ENCODE measurements at regions not wholly inside any gene's neighbourhood (a gene's known extent, or its start where the extent isn't known, plus 50 kb on each side); places are given as distances from the start of the nearest gene placed in this dataset.

DNA sequence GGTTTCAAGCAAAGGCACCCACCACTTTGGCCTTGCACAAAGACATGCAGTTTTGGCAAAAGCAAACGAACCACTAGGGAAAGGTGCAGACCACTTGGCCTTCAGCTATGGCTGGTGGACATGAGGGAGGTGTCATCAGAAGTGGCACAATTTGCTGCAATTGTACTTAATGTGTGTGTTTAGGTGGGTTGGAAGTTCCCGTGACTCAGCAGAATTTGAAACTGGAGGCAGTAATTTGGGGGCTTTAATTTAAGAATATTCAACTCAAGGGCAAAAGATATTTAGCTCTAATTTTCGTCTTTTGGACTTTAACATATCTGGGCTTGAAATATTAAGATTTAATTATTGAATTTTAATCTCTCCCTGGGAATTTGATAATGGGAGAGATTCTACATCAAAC, 115.6 kb upstream of the NOCT start:
- no peak for DNase-seq (ENCODE audit: extremely low read depth in 1 of 11, low read depth in 9 of 11, low spot score in 4 of 11)

DNA sequence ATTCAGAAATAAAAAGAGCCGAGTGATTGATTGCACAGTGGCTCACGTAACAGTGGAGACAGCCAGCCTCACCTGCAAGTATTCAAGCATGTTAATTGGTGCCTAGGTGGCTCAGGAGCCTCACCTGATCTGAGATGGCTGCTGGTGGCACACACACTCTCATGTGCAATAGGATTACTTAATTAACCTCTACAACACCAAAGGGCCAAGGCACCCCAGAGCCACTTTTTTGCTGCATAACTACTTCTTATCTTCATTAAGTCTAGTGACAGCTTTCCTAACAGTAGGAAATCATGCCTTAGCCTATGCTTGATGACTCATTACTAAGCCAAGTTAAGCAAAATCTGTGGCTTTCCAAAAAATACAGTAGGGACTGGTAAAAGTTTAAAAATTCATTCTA, 117.3 kb upstream of the NOCT start:
- no peak for DNase-seq (ENCODE audit: extremely low read depth in 1 of 11, low read depth in 9 of 11, low spot score in 4 of 11)

DNA sequence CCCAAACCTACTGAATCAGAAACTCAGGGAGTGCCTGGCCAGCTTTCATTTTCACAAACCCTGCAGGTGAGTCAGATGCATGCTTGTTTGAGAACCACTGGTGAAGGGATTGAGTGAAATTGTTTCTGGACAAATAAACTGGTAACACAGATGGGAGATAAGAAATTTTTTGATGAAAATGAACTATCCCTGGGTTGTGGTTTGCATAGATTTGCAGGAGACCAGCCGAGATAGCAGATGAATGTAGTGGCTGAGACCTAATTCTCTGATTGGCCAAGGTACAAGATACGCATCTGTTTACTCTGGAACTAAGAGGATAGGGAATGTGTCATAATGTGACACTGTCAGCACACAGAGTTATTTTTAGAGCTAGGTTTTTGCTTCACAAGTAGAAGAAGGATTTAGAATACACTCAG, 117.8 kb upstream of the NOCT start:
- no peak for DNase-seq (ENCODE audit: extremely low read depth in 1 of 11, low read depth in 9 of 11, low spot score in 4 of 11)

DNA sequence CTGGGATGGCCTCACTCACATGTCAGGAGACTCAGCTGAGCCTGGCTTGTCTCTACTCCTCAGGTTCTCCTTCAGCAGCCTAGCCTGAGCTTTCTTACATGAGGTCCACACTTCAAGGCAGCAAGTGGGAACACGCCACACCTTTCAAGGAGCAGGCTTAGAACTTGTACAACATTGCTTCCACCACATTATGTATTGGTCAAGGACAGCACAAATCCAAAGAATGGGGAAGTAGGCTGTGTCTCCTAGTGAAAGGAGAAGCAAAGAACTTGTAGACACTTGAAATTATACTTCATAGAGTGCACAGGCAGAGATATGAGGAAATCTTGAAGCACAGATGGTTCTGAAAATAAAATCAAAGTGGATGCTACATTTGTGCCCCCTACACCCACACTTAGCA, 120.9 kb upstream of the NOCT start:
- DNase-seq (ENCODE audit: extremely low read depth in 1 of 11, low read depth in 9 of 11, low spot score in 4 of 11), result no peak

DNA sequence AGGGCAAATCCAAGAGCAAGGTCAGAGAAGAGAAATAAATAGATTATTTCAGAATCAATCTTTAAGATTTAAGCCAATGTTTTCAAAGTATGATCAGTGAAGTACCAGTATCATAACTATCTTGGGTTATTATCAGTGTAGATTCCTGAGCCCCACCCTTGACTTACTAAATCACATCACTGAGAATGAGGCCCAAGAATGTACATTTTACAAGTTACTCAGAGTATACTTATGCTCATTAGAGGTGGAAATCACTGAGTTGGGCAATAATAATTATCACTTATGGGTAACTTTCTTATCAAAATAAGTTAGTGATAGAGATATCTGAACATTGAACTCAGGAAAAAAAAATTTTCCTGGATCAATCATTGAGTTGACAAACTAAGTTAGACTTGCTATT, 121.6 kb upstream of the NOCT start:
- no peak for DNase-seq (ENCODE audit: extremely low read depth in 1 of 11, low read depth in 9 of 11, low spot score in 4 of 11)

DNA sequence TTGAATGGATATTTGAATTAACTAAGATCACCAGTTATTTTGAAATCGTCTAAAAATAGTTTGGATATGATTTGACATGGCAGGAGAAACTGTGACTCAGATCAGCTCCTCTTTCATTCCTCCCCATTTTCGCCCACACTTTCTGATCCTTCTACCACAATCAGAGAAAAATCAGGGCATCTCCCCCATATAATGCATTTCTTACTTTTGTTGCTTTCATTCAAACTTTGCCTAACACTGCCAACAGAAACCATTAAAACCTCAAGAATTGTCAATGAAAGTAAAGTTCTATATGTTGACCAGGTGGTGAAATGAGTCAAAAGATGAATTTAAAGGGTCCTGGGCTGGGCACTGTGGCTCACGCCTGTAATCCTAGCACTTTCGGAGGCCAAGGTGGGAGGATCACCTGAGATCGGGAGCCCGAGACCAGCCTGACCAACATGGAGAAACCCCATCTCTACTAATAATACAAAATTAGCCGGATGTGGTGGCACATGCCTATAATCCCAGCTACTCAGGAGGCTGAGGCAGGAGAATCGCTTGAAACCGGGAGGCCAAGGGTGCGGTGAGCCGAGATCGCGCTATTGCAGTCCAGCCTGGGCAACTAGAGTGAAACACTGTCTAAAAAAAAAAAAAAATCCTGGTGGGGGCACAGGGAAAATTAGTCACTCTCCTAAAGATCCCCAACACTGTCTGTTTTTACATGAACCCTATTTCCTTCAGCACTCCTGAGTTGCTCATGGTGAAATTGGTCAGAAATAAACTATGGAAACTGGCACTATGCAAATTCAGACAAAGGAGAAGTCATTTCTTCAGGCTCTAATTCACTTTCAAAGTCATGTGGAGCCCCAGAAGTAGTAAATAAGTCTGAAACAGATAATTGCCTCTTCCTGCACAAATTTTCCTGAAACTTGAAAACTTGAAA, 122.8 kb upstream of the NOCT start:
- DNase-seq (ENCODE audit: extremely low read depth in 1 of 11, low read depth in 9 of 11, low spot score in 4 of 11), result no peak

DNA sequence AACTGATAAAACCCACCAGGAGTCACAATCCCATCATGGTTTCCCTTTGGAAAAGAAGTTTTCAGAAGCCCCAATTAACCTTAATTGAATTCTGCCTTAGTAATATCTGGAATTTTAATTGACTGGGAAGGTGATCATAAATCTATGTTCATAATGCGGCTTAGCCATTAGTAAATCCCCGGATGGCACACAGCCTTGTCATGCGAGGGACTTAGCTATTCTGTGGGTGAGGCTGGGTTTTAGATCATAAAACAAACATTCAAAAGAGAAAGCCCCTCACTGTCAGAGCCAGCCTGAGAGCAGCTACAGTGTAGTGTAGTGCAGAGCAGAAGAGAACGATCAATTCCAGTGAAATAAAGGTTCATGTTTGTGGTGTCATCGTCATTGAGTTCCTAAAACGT, 124.0 kb upstream of the NOCT start:
- no peak for DNase-seq (ENCODE audit: extremely low read depth in 1 of 11, low read depth in 9 of 11, low spot score in 4 of 11)

DNA sequence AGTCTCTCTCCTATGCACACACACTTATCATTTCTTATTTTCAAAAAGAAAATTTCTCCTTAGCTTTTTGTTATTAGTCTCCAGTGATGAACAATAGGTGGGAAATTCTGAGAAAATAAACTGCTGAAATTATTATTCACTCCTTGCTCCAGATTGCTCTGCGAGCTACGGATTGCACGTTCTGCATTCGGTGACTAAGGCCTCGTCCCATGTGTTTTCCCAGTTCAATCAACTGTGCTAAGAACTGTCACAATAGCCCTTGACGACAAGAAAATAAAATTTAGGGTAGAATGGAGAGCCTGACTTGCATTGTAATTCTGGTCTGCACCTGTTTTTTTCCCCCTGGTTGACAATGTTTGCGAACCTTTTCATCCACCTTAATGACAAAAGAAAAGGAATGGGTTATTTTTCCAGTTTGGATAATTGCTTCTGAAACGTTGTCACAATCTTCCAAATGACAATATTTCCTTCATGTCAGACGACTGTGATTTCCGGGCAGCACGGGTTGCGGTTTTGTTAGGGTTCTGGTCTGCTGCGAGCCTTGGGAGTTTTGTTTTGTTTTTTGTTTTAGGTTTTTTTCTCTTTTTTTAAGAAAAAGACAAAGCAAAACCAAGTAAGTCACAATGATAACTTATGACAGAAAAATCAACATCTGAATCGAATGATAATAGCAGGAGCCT, 124.5 kb upstream of the NOCT start:
- DNase-seq (ENCODE audit: extremely low read depth in 1 of 11, low read depth in 9 of 11, low spot score in 4 of 11), result no peak

DNA sequence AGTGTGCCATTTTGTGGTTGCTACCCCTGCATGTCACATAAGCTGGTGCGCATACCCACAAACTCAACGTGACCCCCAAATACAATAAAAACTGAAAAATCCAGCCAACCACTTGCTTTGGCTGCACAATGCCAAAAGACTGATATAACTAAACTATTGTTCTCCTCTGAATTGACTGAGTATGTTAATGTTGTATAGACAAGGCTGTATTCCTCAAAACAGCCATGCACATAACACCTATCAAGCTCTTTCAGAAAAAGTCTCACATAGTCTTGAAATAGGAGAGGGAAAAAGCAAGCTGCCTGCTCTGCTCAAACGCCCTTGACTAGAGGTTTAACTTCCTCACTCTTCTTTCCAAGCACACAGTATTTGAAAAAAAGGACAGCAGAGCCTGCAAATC, 126.4 kb upstream of the NOCT start:
- no peak for DNase-seq (ENCODE audit: extremely low read depth in 1 of 11, low read depth in 9 of 11, low spot score in 4 of 11)

DNA sequence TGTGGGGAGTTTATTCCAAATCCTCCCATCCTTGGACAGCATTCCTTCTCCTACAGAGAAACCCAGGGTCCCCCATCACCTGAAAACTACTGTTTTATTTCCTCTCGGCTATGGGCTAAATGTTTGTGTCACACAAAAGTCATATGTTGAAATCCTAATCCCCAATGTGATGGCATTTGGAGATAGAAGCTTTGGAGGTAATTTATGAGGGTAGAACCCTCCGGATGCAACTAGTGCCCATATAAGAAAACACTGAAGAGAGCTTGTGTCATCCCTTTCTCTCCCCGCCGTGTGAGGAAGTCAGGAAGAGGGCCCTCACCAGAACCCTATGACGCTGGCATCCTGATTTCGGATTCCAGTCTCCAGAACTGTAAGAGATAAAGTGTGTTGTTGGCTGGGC, 127.8 kb upstream of the NOCT start:
- no peak for DNase-seq (ENCODE audit: extremely low read depth in 1 of 11, low read depth in 9 of 11, low spot score in 4 of 11)

DNA sequence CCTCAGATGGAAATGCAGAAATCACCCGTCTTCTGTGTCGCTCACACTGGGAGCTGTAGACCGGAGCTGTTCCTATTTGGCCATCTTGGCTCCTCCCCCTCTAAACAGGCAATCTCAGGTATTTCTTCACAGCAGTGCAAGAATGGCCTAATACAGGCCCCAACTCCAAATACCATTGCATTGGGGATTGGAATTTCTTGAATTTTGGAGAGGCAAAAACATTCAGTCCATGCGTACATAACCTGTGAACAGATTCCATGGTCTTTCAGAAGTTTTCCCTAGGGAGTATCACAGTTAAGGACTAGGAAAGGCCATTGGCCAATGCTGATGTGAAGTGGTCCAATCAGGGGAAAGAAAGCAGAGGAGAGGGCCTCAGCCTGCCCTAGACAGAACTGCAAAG, 128.2 kb upstream of the NOCT start:
- DNase-seq (ENCODE audit: extremely low read depth in 1 of 11, low read depth in 9 of 11, low spot score in 4 of 11), result no peak

DNA sequence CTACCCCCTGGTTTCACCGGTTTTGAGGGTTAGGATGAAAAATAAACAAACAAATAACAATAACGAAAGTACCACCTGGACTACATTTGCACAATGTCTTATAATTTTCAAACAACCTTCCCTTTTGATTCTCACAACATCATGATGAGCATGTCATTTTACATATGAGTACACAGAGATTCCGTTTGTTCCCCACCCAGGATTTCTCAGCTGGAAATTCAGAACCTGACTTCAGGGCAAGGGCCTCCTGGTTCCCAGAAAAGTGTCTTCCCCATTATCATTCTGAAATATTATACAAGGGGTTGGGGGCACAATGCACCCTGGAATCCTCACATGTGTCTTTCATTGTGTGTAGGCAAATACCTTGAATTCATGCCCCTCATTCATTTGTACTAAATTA, 135.8 kb upstream of the NOCT start:
- no peak for DNase-seq (ENCODE audit: extremely low read depth in 1 of 11, low read depth in 9 of 11, low spot score in 4 of 11)

DNA sequence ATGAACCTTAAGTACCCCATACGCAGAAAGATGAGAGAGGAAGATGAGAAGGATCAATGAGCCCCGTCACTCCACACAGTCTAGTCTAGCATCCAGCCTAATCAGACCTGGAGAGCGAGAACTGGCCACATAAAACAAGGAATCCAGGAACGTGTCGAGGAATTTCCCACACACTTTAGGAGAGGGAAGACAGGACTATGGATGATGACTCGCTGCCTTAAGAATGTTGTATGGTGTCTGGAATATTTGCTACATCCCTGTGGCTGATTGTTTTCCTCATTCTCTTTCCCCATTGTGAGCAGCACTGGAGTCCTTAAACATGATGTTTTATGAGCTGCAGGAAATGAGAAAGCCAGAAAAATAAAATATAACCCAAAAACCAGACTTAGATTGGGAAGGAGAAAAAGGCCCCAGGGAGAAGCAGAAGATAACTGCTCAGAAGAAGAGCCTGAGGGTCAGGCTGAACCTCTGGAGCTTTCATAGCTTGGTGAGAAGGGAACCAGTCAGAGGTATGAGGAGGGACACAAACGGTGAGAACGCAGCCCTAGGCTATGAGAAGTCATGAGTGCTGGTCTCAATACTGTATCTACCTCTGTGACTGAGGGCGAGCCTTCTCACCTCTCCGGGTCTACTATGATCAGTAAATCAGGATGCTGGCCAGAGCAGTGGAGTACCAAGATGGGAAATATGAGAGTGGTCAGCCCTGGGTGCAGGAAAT, 139.5 kb upstream of the NOCT start:
- DNase-seq (ENCODE audit: extremely low read depth in 1 of 11, low read depth in 9 of 11, low spot score in 4 of 11), result no peak

DNA sequence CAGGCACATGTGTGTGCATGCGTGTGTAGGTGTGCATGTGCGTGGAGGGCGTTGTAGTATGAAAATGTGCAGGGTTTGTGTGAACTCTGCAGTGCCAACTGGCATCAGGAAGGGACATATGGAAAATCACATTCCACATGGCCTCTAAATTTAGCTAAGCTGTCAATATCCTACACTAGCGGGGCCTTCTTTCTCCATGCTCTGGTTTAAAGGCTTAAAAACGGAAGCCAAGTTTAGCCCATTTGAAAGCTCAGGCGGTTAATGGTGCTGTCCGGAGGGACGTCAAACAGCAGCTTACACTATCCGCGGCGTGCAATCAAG, 144.1 kb upstream of the NOCT start:
- DNase-seq (ENCODE audit: extremely low read depth in 1 of 11, low read depth in 9 of 11, low spot score in 4 of 11), result no peak

DNA sequence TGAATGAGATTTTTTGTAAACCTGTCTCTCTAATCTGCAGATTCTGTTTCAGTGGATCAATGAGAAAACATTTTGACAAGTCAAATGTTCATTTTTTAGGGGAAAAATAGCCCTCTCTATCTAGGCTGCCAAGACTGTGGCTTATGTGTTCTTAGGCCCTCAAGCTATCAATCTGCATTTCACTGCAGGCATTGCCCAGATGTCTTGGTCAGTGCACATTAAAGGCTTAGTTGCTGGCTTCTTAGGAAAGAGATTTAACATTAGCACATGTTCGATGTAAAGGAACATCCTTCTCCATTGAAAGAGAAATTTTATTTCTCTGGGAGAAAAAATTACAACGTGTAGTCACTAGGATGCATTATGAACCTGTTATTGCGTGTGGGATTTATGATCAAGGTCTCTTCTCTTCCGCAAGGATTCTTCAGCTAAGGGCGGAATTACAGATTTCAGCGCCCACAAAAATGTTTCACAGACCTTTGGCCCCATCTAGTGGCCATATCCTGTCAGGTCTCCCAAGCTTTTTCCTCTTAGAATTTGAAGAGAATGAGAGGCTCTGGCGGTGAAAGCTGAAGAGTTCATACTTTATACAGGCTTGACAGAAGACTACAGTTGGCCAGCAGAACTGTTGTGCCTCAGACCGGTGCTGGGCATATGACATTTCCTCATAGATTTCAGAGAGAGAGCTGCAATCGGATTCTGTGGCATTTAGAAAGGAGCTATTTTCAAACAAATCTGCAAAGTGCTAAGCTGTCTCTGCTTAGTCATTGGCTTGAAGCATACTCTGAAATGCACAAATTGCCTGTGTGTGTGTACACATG, 144.6 kb upstream of the NOCT start:
- peak; percentile 62 to 88 (median 71) for DNase-seq (ENCODE audit: extremely low read depth in 1 of 11, low read depth in 9 of 11, low spot score in 4 of 11)

DNA sequence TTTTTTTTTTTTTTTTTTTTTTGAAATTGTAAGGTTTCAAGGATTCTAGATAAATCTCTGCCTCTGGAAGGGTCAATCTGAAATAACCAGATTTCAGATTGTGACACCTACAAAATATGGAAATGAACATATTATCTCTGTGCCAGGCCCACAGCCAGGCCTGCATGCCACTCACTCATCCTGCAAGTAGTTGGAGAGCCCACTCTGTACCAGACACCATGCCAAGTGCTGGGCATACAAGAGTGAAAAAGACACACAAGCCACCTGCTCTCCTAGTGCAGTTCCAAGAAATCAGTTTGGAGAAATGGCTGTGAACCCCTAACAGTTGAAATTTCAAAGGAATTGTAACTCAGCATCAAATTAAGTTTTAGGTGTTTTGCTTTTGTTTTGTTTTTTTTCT, 145.9 kb upstream of the NOCT start:
- DNase-seq (ENCODE audit: extremely low read depth in 1 of 11, low read depth in 9 of 11, low spot score in 4 of 11), result no peak

DNA sequence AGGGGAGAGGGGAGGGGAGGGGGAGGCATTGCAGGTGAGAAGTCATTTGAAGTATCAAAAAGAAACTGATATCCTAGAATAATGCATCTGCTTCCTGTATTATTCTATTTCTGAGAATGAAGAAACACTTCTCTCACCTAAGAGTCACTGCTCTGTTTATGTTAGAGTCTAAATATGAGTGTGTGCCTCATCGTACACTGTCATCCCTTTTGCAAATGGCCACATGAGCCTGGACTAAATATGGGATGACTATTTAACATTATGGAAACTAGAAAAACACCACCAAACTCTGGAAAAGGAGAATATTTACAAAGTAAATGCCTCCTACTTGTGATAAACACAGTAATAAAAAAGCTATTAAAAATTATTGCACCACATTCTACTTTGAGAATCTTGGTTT, 146.4 kb upstream of the NOCT start:
- no peak for DNase-seq (ENCODE audit: extremely low read depth in 1 of 11, low read depth in 9 of 11, low spot score in 4 of 11)

DNA sequence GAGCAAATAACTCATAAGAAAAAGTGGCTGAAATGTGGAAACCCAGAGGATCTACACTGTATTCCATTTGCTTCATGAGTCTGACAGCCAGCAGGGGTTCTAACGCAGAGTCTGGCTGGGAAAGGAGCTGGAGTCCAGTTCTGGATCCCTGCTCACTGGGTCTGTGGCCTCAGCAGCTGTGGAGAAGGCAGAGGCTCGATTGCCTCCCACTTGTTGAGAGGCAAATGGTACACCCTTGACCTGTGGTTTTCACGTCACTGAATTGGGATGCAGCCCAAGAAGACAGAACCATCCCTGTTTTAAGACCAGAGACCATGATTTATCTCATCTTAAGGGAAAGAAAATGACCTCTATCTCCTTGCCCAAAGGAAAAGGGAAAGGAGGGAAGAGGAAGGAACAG, 147.0 kb upstream of the NOCT start:
- DNase-seq (ENCODE audit: extremely low read depth in 1 of 11, low read depth in 9 of 11, low spot score in 4 of 11), result no peak

DNA sequence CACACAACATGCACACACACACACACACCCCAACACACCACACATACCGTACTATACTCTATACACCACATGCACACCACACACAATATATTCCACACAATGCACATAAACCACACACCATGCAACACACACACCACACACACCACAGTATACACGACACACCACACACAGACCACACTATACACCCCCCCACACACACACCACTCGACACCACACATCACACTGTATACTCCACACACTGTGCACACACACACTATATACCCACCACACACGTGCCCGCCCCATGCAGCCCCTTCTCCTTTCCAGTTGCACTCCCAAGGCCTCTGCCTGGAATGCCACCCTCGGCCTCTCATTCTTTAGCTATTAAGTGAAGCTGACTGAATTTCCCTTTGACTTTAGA, 148.2 kb upstream of the NOCT start:
- no peak for DNase-seq (ENCODE audit: extremely low read depth in 1 of 11, low read depth in 9 of 11, low spot score in 4 of 11)

Data from renal cortex interstitium (tissue), 11 donors.